ENCODE measurements at regions not wholly inside any gene's neighbourhood (a gene's known extent, or its start where the extent isn't known, plus 50 kb on each side); places are given as distances from the start of the nearest gene placed in this dataset.

- no peak overlapping the region for H3K4me3 ChIP-seq (ENCODE audit: low read depth, low read length)
- no peak for TF ChIP-seq CTCF (IDR thresholded peaks at IDR 0.05; ENCODE audit: low read depth, low read length, missing control alignments)
- in situ Hi-C loops (cut with HindIII; ENCODE audit: low sequenced_read_pairs): no loop called here
- no peak for DNase-seq (ENCODE audit: low read depth)
Observed at GRCh38 chr12:25001311-25001710, 52.4 kb upstream of the BCAT1 start.

Measured in astrocyte of the cerebellum (primary cell).